ENCODE measurements at regions not wholly inside any gene's neighbourhood (a gene's known extent, or its start where the extent isn't known, plus 50 kb on each side); places are given as distances from the start of the nearest gene placed in this dataset.

- H3K27ac ChIP-seq (ENCODE audit: low read depth, low read length), result no peak overlapping the region
- no peaks in the 10 kb centered on the region for H4K20me1 ChIP-seq (ENCODE audit: control insufficient read depth, insufficient read depth, low read depth, low read length)
- H3K9me2 ChIP-seq (replicated peaks; ENCODE audit: control insufficient read depth, low read length), result no peaks in the 10 kb centered on the region
- no peaks in the 10 kb centered on the region for H3K36me3 ChIP-seq (ENCODE audit: control insufficient read depth, low read length)
- no peaks in the 10 kb centered on the region for H3K27me3 ChIP-seq (ENCODE audit: control insufficient read depth, low read length)
- TF ChIP-seq EZH2phosphoT487 (IDR thresholded peaks at IDR 0.05; ENCODE audit: borderline replicate concordance, low read length) (no peak), CTCF (IDR thresholded peaks at IDR 0.05; ENCODE audit: low read depth, low read length, poor library complexity, severe bottlenecking) (no peak)
- H3K79me2 ChIP-seq (ENCODE audit: control insufficient read depth, low read length), result no peaks in the 10 kb centered on the region
- H3K4me2 ChIP-seq (ENCODE audit: low read length), result no peak overlapping the region
- H3K9me3 ChIP-seq (ENCODE audit: control insufficient read depth, insufficient read depth, low read length), result no peaks in the 10 kb centered on the region
- peaks cover 62% of the 10 kb centered on the region for H3K4me1 ChIP-seq (ENCODE audit: control insufficient read depth, low read length)
- H3F3A ChIP-seq (ENCODE audit: control insufficient read depth, insufficient read depth), result peaks cover 5% of the 10 kb centered on the region; the same call in 1 of the 2 replicates
- no peak overlapping the region for H3K4me3 ChIP-seq (ENCODE audit: low read length)
Measured at GRCh38 chr16:10262377-10263132, 80.3 kb upstream of the GRIN2A start.

GRCh38 chr16:10265770-10266615, 83.8 kb upstream of the GRIN2A start:
- no peaks in the 10 kb centered on the region for H3K79me2 ChIP-seq (ENCODE audit: control insufficient read depth, low read length)
- H3K27ac ChIP-seq (ENCODE audit: low read depth, low read length), result no peak overlapping the region
- H3F3A ChIP-seq (ENCODE audit: control insufficient read depth, insufficient read depth), result no peaks in the 10 kb centered on the region; the same call in 1 of the 2 replicates
- no peak overlapping the region for H3K4me2 ChIP-seq (ENCODE audit: low read length)
- no peak for TF ChIP-seq CTCF (IDR thresholded peaks at IDR 0.05; ENCODE audit: low read depth, low read length, poor library complexity, severe bottlenecking)
- TF ChIP-seq EZH2phosphoT487 (IDR thresholded peaks at IDR 0.05; ENCODE audit: borderline replicate concordance, low read length), result no peak
- no peaks in the 10 kb centered on the region for H3K9me3 ChIP-seq (ENCODE audit: control insufficient read depth, insufficient read depth, low read length)
- no peaks in the 10 kb centered on the region for H3K9me2 ChIP-seq (replicated peaks; ENCODE audit: control insufficient read depth, low read length)
- H3K27me3 ChIP-seq (ENCODE audit: control insufficient read depth, low read length), result no peaks in the 10 kb centered on the region
- no peak overlapping the region for H3K4me3 ChIP-seq (ENCODE audit: low read length)
- H4K20me1 ChIP-seq (ENCODE audit: control insufficient read depth, insufficient read depth, low read depth, low read length), result no peaks in the 10 kb centered on the region
- peaks cover 27% of the 10 kb centered on the region for H3K4me1 ChIP-seq (ENCODE audit: control insufficient read depth, low read length)
- H3K36me3 ChIP-seq (ENCODE audit: control insufficient read depth, low read length), result no peaks in the 10 kb centered on the region

GRCh38 chr16:10266809-10267208, 84.6 kb upstream of the GRIN2A start:
- Histone ChIP-seq H3K4me1 (ENCODE audit: control insufficient read depth, low read length) (peaks cover 19% of the 10 kb centered on the region), H3K27ac (ENCODE audit: low read depth, low read length) (no peak overlapping the region), H3K36me3 (ENCODE audit: control insufficient read depth, low read length) (no peaks in the 10 kb centered on the region), H3K9me2 (replicated peaks; ENCODE audit: control insufficient read depth, low read length) (no peaks in the 10 kb centered on the region), H3K4me3 (ENCODE audit: low read length) (no peak overlapping the region), H3K9me3 (ENCODE audit: control insufficient read depth, insufficient read depth, low read length) (no peaks in the 10 kb centered on the region), H4K20me1 (ENCODE audit: control insufficient read depth, insufficient read depth, low read depth, low read length) (no peaks in the 10 kb centered on the region), H3K27me3 (ENCODE audit: control insufficient read depth, low read length) (no peaks in the 10 kb centered on the region), H3K4me2 (ENCODE audit: low read length) (no peak overlapping the region), H3K79me2 (ENCODE audit: control insufficient read depth, low read length) (no peaks in the 10 kb centered on the region), H3F3A (ENCODE audit: control insufficient read depth, insufficient read depth) (no peaks in the 10 kb centered on the region; the same call in 1 of the 2 replicates)
- TF ChIP-seq EZH2phosphoT487 (IDR thresholded peaks at IDR 0.05; ENCODE audit: borderline replicate concordance, low read length) (no peak), CTCF (IDR thresholded peaks at IDR 0.05; ENCODE audit: low read depth, low read length, poor library complexity, severe bottlenecking) (no peak)
